H1 (cell line): ENCODE measurements at regions not wholly inside any gene's neighbourhood (a gene's known extent, or its start where the extent isn't known, plus 50 kb on each side); places are given as distances from the start of the nearest gene placed in this dataset.

Experiments used
- CTCF ChIA-PET: fragments of 300-600 bp; sonication (Branson Sonifier 250); formaldehyde crosslinking; loops from one replicate; lab custom pipeline; 2021; ENCODE audit not compliant: partially characterized antibody; lab: Charles Lee
- POLR2A ChIA-PET: fragments of 300-600 bp; sonication (Branson Sonifier 250); formaldehyde crosslinking; loops from one replicate; lab custom pipeline; 2021; ENCODE audit warnings: inconsistent platforms; ENCODE audit not compliant: partially characterized antibody; lab: Charles Lee
- DNase-seq, 2 experiments: peaks; one replicate each; pipeline versions ENCODE4 v3.0.0 to v3.0.0-alpha.2; 2010 to 2022; ENCODE audit warnings: low spot score in 2 of 2, low read depth in 1 of 2, mixed read lengths in 1 of 2
- FAIRE-seq: peaks from 2 replicates; lab custom pipeline; 2011; peaks lifted over from hg19 to GRCh38; lab: Jason Lieb, UNC
- H2AFZ ChIP-seq: 2 replicates; pipeline ENCODE4 v1.8.1; 2012; ENCODE audit warnings: low read length, inconsistent platforms
- H2AK5ac ChIP-seq: 2 replicates; pipeline ENCODE4 v1.6.1; 2013; ENCODE audit warnings: low read depth, low read length
- H2BK120ac ChIP-seq: replicated peaks from 2 replicates; pipeline ENCODE3; 2013; ENCODE audit warnings: low read depth, low read length, inconsistent platforms
- H2BK12ac ChIP-seq: 2 replicates; pipeline ENCODE4 v1.6.1; 2013; ENCODE audit warnings: low read depth, low read length
- H2BK15ac ChIP-seq: 2 replicates; pipeline ENCODE4 v1.6.1; 2013; ENCODE audit warnings: low read length
- H2BK20ac ChIP-seq: 2 replicates; pipeline ENCODE4 v1.6.1; 2013; ENCODE audit warnings: low read length
- H2BK5ac ChIP-seq: 2 replicates; pipeline ENCODE4 v1.6.1; 2013; ENCODE audit warnings: low read depth, low read length
- H3K14ac ChIP-seq: 2 replicates; pipeline ENCODE4 v1.6.1; 2013; ENCODE audit warnings: inconsistent platforms; ENCODE audit not compliant: insufficient read length
- H3K18ac ChIP-seq: 2 replicates; pipeline ENCODE4 v1.6.1; 2013; ENCODE audit warnings: low read length; ENCODE audit errors: extremely low read depth
- H3K23ac ChIP-seq: 2 replicates; pipeline ENCODE4 v1.6.1; 2013; ENCODE audit warnings: inconsistent platforms; ENCODE audit not compliant: insufficient read length
- H3K23me2 ChIP-seq: 2 replicates; pipeline ENCODE4 v1.6.1; 2013; ENCODE audit warnings: low read depth, low read length
- H3K27ac ChIP-seq: 2 replicates; pipeline ENCODE4 v1.6.1; 2011; ENCODE audit warnings: low read depth, low read length, inconsistent platforms
- H3K27me3 ChIP-seq, 4 experiments: replicated peaks in 1 of 4; 1 replicate in 1 of 4; 2 replicates in 3 of 4; pipeline versions ENCODE4 v1.6.1 to v1.8.1; 2011 to 2013; ENCODE audit warnings: low read length in 3 of 4, mild to moderate bottlenecking in 3 of 4, inconsistent platforms in 2 of 4, mixed read lengths in 2 of 4, moderate library complexity in 1 of 4; ENCODE audit not compliant: control insufficient read depth in 3 of 4, insufficient read depth in 3 of 4; ENCODE audit errors: extremely low read depth in 1 of 4
- H3K36me3 ChIP-seq, 4 experiments: 2 replicates each; pipeline versions ENCODE4 v1.6.1 to v1.8.1; 2011 to 2013; ENCODE audit warnings: mild to moderate bottlenecking in 4 of 4, low read length in 3 of 4, moderate library complexity in 2 of 4, control low read depth in 1 of 4, inconsistent platforms in 1 of 4; ENCODE audit not compliant: insufficient read depth in 4 of 4, control insufficient read depth in 2 of 4
- H3K4ac ChIP-seq: replicated peaks from 2 replicates; pipeline ENCODE3; 2013; ENCODE audit warnings: low read length, low read depth, mixed read lengths, inconsistent platforms; ENCODE audit not compliant: insufficient read length
- H3K4me1 ChIP-seq, 4 experiments: replicated peaks in 1 of 4; 1 replicate in 1 of 4; 2 replicates in 3 of 4; pipeline versions ENCODE4 v1.6.1 to v1.8.1; 2011 to 2013; ENCODE audit warnings: low read length in 3 of 4, inconsistent platforms in 2 of 4, mixed read lengths in 1 of 4; ENCODE audit not compliant: insufficient read depth in 4 of 4, control insufficient read depth in 3 of 4
- H3K4me2 ChIP-seq, 2 experiments: 2 replicates each; pipeline versions ENCODE4 v1.6.1 to v1.8.1; 2011 to 2013; ENCODE audit warnings: low read depth in 2 of 2, low read length in 2 of 2, control low read depth in 1 of 2, inconsistent platforms in 1 of 2, mild to moderate bottlenecking in 1 of 2; ENCODE audit not compliant: insufficient read depth in 1 of 2
- H3K4me3 ChIP-seq, 4 experiments: fragments of 200-600, 300-600 bp in 1 of 4; sonication (generic), shearing (Covaris generic), sonication (Bioruptor Twin) in 1 of 4; 2 replicates each; pipeline versions ENCODE4 v1.5.1 to v1.8.1; 2011 to 2016; ENCODE audit warnings: low read length in 4 of 4, low read depth in 3 of 4, control low read depth in 2 of 4, inconsistent platforms in 2 of 4, mild to moderate bottlenecking in 2 of 4, mixed read lengths in 1 of 4, moderate library complexity in 1 of 4; ENCODE audit not compliant: insufficient read depth in 2 of 4; ENCODE audit errors: extremely low read depth in 1 of 4
- H3K56ac ChIP-seq: replicated peaks from 2 replicates; pipeline ENCODE3; 2013; ENCODE audit warnings: low read depth, mild to moderate bottlenecking, mixed read lengths, low read length, inconsistent platforms; ENCODE audit not compliant: insufficient read length
- H3K79me1 ChIP-seq: 2 replicates; pipeline ENCODE4 v1.6.1; 2013; ENCODE audit warnings: low read depth, low read length, control low read depth
- H3K79me2 ChIP-seq, 2 experiments: 2 replicates each; pipeline versions ENCODE4 v1.6.1 to v1.8.1; 2012 to 2013; ENCODE audit warnings: low read length in 2 of 2, mild to moderate bottlenecking in 2 of 2, inconsistent platforms in 1 of 2; ENCODE audit not compliant: insufficient read depth in 2 of 2, control insufficient read depth in 1 of 2
- H3K9ac ChIP-seq, 4 experiments: replicated peaks in 1 of 4; 1 replicate in 1 of 4; 2 replicates in 3 of 4; pipeline versions ENCODE4 v1.6.1 to v1.8.1; 2011 to 2013; ENCODE audit warnings: low read depth in 3 of 4, low read length in 3 of 4, control low read depth in 2 of 4, mild to moderate bottlenecking in 2 of 4, moderate library complexity in 2 of 4, inconsistent platforms in 1 of 4; ENCODE audit errors: extremely low read depth in 1 of 4
- H3K9me3 ChIP-seq, 2 experiments: 2 replicates each; pipeline versions ENCODE4 v1.6.1 to v1.8.1; 2012 to 2013; ENCODE audit warnings: mild to moderate bottlenecking in 2 of 2, moderate library complexity in 2 of 2, control low read depth in 1 of 2, inconsistent platforms in 1 of 2, low read depth in 1 of 2, low read length in 1 of 2, mixed read lengths in 1 of 2; ENCODE audit not compliant: insufficient read depth in 2 of 2
- H4K20me1 ChIP-seq, 2 experiments: replicated peaks in 1 of 2; 2 replicates each; pipeline versions ENCODE3 to v1.8.1; 2011 to 2013; ENCODE audit warnings: inconsistent platforms in 2 of 2, low read length in 2 of 2, mild to moderate bottlenecking in 1 of 2; ENCODE audit not compliant: insufficient read depth in 2 of 2, control insufficient read depth in 1 of 2
- H4K5ac ChIP-seq: 2 replicates; pipeline ENCODE4 v1.6.1; 2013; ENCODE audit warnings: low read length, low read depth, mixed read lengths, inconsistent platforms; ENCODE audit not compliant: insufficient read length
- H4K8ac ChIP-seq: 2 replicates; pipeline ENCODE4 v1.8.0; 2013; ENCODE audit warnings: mild to moderate bottlenecking, moderate library complexity, low read length, inconsistent platforms; ENCODE audit not compliant: insufficient read depth; ENCODE audit errors: extremely low read depth
- H4K91ac ChIP-seq: replicated peaks from 2 replicates; pipeline ENCODE3; 2013; ENCODE audit warnings: low read length, mixed read lengths, inconsistent platforms; ENCODE audit not compliant: insufficient read length
- CREB1 ChIP-seq: IDR thresholded peaks from 2 replicates; pipeline ENCODE4 v1.6.1; 2012; ENCODE audit warnings: inconsistent platforms
- RAD21 ChIP-seq, 2 experiments: IDR thresholded peaks in 1 of 2; conservative IDR thresholded peaks in 1 of 2; 2 replicates each; pipeline ENCODE4 v1.6.1; 2011; ENCODE audit warnings: low read depth in 2 of 2, low read length in 2 of 2, improper control_type of control experiment in 1 of 2, inconsistent platforms in 1 of 2, mild to moderate bottlenecking in 1 of 2, moderate library complexity in 1 of 2
- WGBS, 2 experiments: shearing (Covaris generic) in 1 of 2; methylation state at CpG; one replicate each; pipeline versions ENCODE4 v1.1.6 to v1.1.7; 2013 to 2015; ENCODE audit warnings: low lambda C conversion rate in 2 of 2, mixed read lengths in 2 of 2, inconsistent platforms in 1 of 2, low coverage in 1 of 2, missing lambda C conversion rate in 1 of 2; ENCODE audit not compliant: insufficient replicate concordance in 2 of 2, insufficient coverage in 1 of 2, insufficient read length in 1 of 2; ENCODE audit errors: extremely low coverage in 1 of 2, missing lambda C conversion rate in 1 of 2; 5-methylcytosine and 5-hydroxymethylcytosine counted together
- TF ChIP-seq, protein P1 (sequence below): IDR thresholded peaks from 2 replicates; pipeline ENCODE4 v1.6.1; 2012; ENCODE audit warnings: low read length, inconsistent platforms

DNA sequence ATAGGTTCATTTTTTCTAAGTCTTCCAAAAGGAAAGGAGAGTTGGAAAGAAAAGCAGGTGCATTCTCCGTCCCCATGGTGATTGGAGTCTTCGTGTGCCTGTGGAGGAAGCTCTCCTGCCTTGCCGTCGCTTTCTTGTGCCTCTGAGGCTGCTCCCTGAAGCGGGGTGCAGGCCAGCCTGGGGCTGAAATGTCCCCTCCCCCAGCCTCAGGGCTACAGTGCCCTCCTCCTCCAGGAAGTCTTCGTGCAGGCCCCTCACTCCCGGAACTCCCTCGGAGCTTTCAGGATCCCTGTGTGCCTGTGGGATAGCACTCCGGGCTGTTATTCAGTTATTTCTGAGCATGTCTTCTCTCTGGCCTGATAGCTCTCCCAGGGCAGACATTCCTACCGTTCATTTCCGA is 569.2 kb downstream of the VRK1 start:
- no peak overlapping the region for H3K14ac ChIP-seq
- no peak overlapping the region for H2AK5ac ChIP-seq
- H3K23me2 ChIP-seq = peaks cover 2% of the 10 kb centered on the region; the same call in 1 of the 2 replicates
- WGBS, 2 experiments = 32% methylated on average over 10 of the region's 11 CpGs; no CpG with 5 or more reads in 1 of the 2 experiments
- no peak overlapping the region for H3K56ac ChIP-seq
- H3K36me3 ChIP-seq = no peaks in the 10 kb centered on the region
- H3K79me2 ChIP-seq = no peaks in the 10 kb centered on the region
- H4K5ac ChIP-seq = no peak overlapping the region
- no peak overlapping the region for H3K4me3 ChIP-seq
- H3K4ac ChIP-seq = no peak overlapping the region
- DNase-seq (peak; percentile 29 to 60), FAIRE-seq (no peak)
- POLR2A ChIA-PET = interaction anchor here (0.7 kb wide), 1 partner anchor 33 kb away, joined by 4 read pairs; no protein-coding TSS in a partner anchor
- no peaks in the 10 kb centered on the region for H4K20me1 ChIP-seq
- no peak overlapping the region for H3K23ac ChIP-seq
- H2BK15ac ChIP-seq = no peak overlapping the region
- no peak overlapping the region for H2BK120ac ChIP-seq
- H2AFZ ChIP-seq = no peak overlapping the region
- no peak overlapping the region for H3K18ac ChIP-seq
- H4K91ac ChIP-seq = no peak overlapping the region
- H3K27me3 ChIP-seq = no peaks in the 10 kb centered on the region; a peak in 2 of 7 replicates
- H3K9me3 ChIP-seq = no peaks in the 10 kb centered on the region
- CTCF ChIA-PET = interaction anchor here (0.5 to 1.1 kb wide), 4 partner anchors 11 to 783 kb away, joined by 3 to 5 read pairs (median 3); no protein-coding TSS in a partner anchor
- no peak overlapping the region for H2BK12ac ChIP-seq
- no peak overlapping the region for H4K8ac ChIP-seq
- H2BK5ac ChIP-seq = peak overlapping the region; percentile 13; the same call in 1 of the 2 replicates
- H3K27ac ChIP-seq = no peak overlapping the region
- peak overlapping the region; percentile 1 to 26; a peak in 1 of 4 replicates for H3K4me2 ChIP-seq
- no peaks in the 10 kb centered on the region for H3K79me1 ChIP-seq
- no peak overlapping the region for H3K9ac ChIP-seq
- H3K4me1 ChIP-seq = peaks cover 0 to 4% (median 2%) of the 10 kb centered on the region in 4 experiments; a peak in 4 of 7 replicates
- no peak overlapping the region for H2BK20ac ChIP-seq
- TF ChIP-seq, protein P1, sequence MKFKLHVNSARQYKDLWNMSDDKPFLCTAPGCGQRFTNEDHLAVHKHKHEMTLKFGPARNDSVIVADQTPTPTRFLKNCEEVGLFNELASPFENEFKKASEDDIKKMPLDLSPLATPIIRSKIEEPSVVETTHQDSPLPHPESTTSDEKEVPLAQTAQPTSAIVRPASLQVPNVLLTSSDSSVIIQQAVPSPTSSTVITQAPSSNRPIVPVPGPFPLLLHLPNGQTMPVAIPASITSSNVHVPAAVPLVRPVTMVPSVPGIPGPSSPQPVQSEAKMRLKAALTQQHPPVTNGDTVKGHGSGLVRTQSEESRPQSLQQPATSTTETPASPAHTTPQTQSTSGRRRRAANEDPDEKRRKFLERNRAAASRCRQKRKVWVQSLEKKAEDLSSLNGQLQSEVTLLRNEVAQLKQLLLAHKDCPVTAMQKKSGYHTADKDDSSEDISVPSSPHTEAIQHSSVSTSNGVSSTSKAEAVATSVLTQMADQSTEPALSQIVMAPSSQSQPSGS = no peak
- TF ChIP-seq CREB1 = no peak
- TF ChIP-seq RAD21 (IDR thresholded peaks at IDR 0.05 in 1 of 2, conservative IDR thresholded peaks at IDR 0.05 in 1 of 2; ENCODE audit: low read depth in 2 of 2, low read length in 2 of 2) = peak in 1 of 2 experiments; percentile 15; a peak in 1 of 4 replicates
